ENCODE measurements at regions not wholly inside any gene's neighbourhood (a gene's known extent, or its start where the extent isn't known, plus 50 kb on each side); places are given as distances from the start of the nearest gene placed in this dataset.

GRCh38 chr5:158143081-158143480 is 284.1 kb upstream of the CLINT1 start:
- TF ChIP-seq CTCF (IDR thresholded peaks at IDR 0.05; ENCODE audit: partially characterized antibody, unreplicated experiment) = no peak
- no peaks in the 10 kb centered on the region for H3K9me3 Mint-ChIP-seq (ENCODE audit: unreplicated experiment)
- H3K36me3 Mint-ChIP-seq (ENCODE audit: unreplicated experiment) = peaks cover 5% of the 10 kb centered on the region
- no peak for DNase-seq
- H3K4me3 Mint-ChIP-seq (ENCODE audit: unreplicated experiment) = no peak overlapping the region
- peaks cover 36% of the 10 kb centered on the region for H3K4me1 Mint-ChIP-seq (ENCODE audit: low read depth, unreplicated experiment)
- no peaks in the 10 kb centered on the region for H3K27me3 Mint-ChIP-seq (ENCODE audit: unreplicated experiment)
- no peak overlapping the region for H3K27ac Mint-ChIP-seq (ENCODE audit: unreplicated experiment)

- peaks cover 9% of the 10 kb centered on the region for H3K36me3 Mint-ChIP-seq (ENCODE audit: unreplicated experiment)
These were observed 283.2 kb upstream of the CLINT1 start for GRCh38 chr5:158142156-158142555.

GRCh38 chr5:158140120-158140731 is 281.3 kb upstream of the CLINT1 start:
- peaks cover 6% of the 10 kb centered on the region for H3K27me3 Mint-ChIP-seq (ENCODE audit: unreplicated experiment)
- peaks cover 9% of the 10 kb centered on the region for H3K36me3 Mint-ChIP-seq (ENCODE audit: unreplicated experiment)
- H3K4me1 Mint-ChIP-seq (ENCODE audit: low read depth, unreplicated experiment) = peaks cover 48% of the 10 kb centered on the region
- TF ChIP-seq CTCF (IDR thresholded peaks at IDR 0.05; ENCODE audit: partially characterized antibody, unreplicated experiment) = no peak
- H3K4me3 Mint-ChIP-seq (ENCODE audit: unreplicated experiment) = peak overlapping the region; percentile 34
- DNase-seq = peak; percentile 19
- H3K27ac Mint-ChIP-seq (ENCODE audit: unreplicated experiment) = peak overlapping the region; percentile 91
- peaks cover 8% of the 10 kb centered on the region for H3K9me3 Mint-ChIP-seq (ENCODE audit: unreplicated experiment)

More at GRCh38 chr5:158142156-158142555, 283.2 kb upstream of the CLINT1 start:
- TF ChIP-seq CTCF (IDR thresholded peaks at IDR 0.05; ENCODE audit: partially characterized antibody, unreplicated experiment) = no peak
- no peak for DNase-seq
- Mint-ChIP-seq H3K27me3 (ENCODE audit: unreplicated experiment) (no peaks in the 10 kb centered on the region), H3K27ac (ENCODE audit: unreplicated experiment) (no peak overlapping the region), H3K4me3 (ENCODE audit: unreplicated experiment) (no peak overlapping the region), H3K4me1 (ENCODE audit: low read depth, unreplicated experiment) (peaks cover 43% of the 10 kb centered on the region), H3K9me3 (ENCODE audit: unreplicated experiment) (no peaks in the 10 kb centered on the region)

GRCh38 chr5:158139161-158139560 is 280.2 kb upstream of the CLINT1 start:
- Mint-ChIP-seq H3K4me3 (ENCODE audit: unreplicated experiment) (no peak overlapping the region), H3K36me3 (ENCODE audit: unreplicated experiment) (peaks cover 9% of the 10 kb centered on the region), H3K27ac (ENCODE audit: unreplicated experiment) (peak overlapping the region; percentile 78), H3K4me1 (ENCODE audit: low read depth, unreplicated experiment) (peaks cover 57% of the 10 kb centered on the region), H3K9me3 (ENCODE audit: unreplicated experiment) (peaks cover 17% of the 10 kb centered on the region), H3K27me3 (ENCODE audit: unreplicated experiment) (peaks cover 12% of the 10 kb centered on the region)
- DNase-seq = no peak
- TF ChIP-seq CTCF (IDR thresholded peaks at IDR 0.05; ENCODE audit: partially characterized antibody, unreplicated experiment) = no peak

- Mint-ChIP-seq H3K4me1 (ENCODE audit: low read depth, unreplicated experiment) (peaks cover 67% of the 10 kb centered on the region), H3K4me3 (ENCODE audit: unreplicated experiment) (peak overlapping the region; percentile 70), H3K36me3 (ENCODE audit: unreplicated experiment) (peaks cover 9% of the 10 kb centered on the region), H3K27me3 (ENCODE audit: unreplicated experiment) (peaks cover 12% of the 10 kb centered on the region), H3K27ac (ENCODE audit: unreplicated experiment) (peak overlapping the region; percentile 97), H3K9me3 (ENCODE audit: unreplicated experiment) (peaks cover 17% of the 10 kb centered on the region)
- no peak for TF ChIP-seq CTCF (IDR thresholded peaks at IDR 0.05; ENCODE audit: partially characterized antibody, unreplicated experiment)
- peak; percentile 85 for DNase-seq
These were observed 276.8 kb upstream of the CLINT1 start for GRCh38 chr5:158135682-158136179.

All from glutamatergic neuron (in vitro differentiated cells).